T-helper 17 cell (primary cell): ENCODE measurements at regions not wholly inside any gene's neighbourhood (a gene's known extent, or its start where the extent isn't known, plus 50 kb on each side); places are given as distances from the start of the nearest gene placed in this dataset.

Source experiments
- ATAC-seq: fragments of 150-1000 bp; cut with Tn5 transposase; 2 replicates; pipeline ENCODE4 v1.10.0; 2021; ENCODE audit warnings: mild to moderate bottlenecking, moderate library complexity
- DNase-seq, 3 donors: peaks; one replicate each; pipeline versions ENCODE4 v3.0.0 to v3.0.0-alpha.2; 2020 to 2021
- H3K9me3 ChIP-seq: one replicate; pipeline ENCODE4 v1.7.0; 2013; ENCODE audit warnings: low read length, mild to moderate bottlenecking; ENCODE audit not compliant: control insufficient read depth, poor library complexity, severe bottlenecking
- H3K27ac Mint-ChIP-seq: one replicate; pipeline ENCODE4 v1.8.0; 2022; ENCODE audit warnings: mild to moderate bottlenecking, moderate library complexity, mixed read lengths
- H3K27me3 Mint-ChIP-seq: one replicate; pipeline ENCODE4 v1.8.0; 2022; ENCODE audit warnings: mixed read lengths
- H3K36me3 Mint-ChIP-seq: one replicate; pipeline ENCODE4 v1.8.0; 2022; ENCODE audit warnings: low read depth, mixed read lengths
- H3K4me1 Mint-ChIP-seq: one replicate; pipeline ENCODE4 v1.8.0; 2022; ENCODE audit warnings: mild to moderate bottlenecking, mixed read lengths
- H3K4me3 Mint-ChIP-seq: one replicate; pipeline ENCODE4 v1.8.0; 2022; ENCODE audit warnings: mild to moderate bottlenecking, moderate library complexity, mixed read lengths

DNA sequence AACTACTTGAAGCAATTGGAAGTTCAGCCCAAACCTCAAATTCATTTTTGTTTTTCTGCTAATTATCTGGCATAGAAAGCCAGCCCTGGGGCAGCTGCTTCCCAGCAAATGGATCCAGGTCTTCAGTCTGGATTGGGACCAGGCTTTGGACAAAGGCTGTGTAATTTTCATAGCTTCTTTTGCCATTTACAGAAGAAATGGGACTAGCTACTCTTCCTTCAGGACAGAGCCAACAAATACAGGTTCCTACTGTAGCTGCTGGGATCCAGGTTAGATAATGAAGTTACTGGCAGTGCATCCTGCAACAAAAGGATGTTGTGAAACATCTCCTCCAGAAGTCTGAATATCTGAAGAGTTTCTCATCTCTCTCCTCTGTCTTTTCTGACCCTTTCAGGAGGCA is 171.5 kb upstream of the CAMK1G start:
- no peak overlapping the region for H3K27ac Mint-ChIP-seq
- no peak for ATAC-seq
- peaks cover 67% of the 10 kb centered on the region for H3K27me3 Mint-ChIP-seq
- DNase-seq = no peak
- no peak overlapping the region for H3K4me3 Mint-ChIP-seq
- peaks cover 2% of the 10 kb centered on the region for H3K4me1 Mint-ChIP-seq
- H3K9me3 ChIP-seq = no peaks in the 10 kb centered on the region
- peaks cover 4% of the 10 kb centered on the region for H3K36me3 Mint-ChIP-seq

DNA sequence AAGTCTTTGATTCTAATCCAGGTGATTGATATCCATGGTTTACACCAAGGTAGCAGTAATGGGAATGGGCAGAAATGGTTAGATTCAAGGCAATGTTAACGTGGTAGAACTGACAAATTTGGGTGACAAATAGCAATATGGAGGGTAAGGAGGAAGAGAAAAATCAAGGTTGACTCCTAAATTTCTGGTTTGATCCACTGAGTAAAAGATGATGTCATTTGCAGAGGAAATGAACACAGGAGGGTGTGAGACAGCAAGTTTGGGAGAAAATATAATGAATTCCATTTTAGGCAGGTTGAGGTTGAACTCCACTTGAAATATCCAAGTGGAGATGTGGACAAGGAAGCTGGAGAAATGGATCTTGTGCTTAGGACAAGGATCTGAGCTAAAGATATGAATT is 170.9 kb upstream of the CAMK1G start:
- Mint-ChIP-seq H3K4me3 (no peak overlapping the region), H3K27ac (no peak overlapping the region), H3K36me3 (peaks cover 4% of the 10 kb centered on the region), H3K27me3 (peaks cover 72% of the 10 kb centered on the region), H3K4me1 (peaks cover 2% of the 10 kb centered on the region)
- no peaks in the 10 kb centered on the region for H3K9me3 ChIP-seq
- ATAC-seq (no peak), DNase-seq (no peak)

DNA sequence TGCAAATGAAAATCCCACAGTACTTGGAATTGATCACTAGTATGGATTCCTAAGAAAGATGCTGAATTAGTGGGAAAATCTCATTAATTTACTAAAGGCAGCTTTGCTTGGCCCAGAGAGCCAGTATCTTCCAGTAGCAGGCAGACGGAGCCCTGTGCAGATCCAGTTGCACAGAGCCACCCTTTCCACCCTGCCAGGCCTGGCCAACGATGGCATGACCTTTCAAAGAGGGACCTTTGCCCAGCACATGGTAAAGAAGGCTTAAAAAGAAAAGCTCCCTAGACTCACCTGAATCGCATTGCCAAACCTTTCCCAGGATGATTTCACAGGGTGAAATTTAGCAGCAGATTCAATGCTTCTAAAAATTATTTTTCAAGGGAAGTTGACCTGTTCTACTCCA is 170.5 kb upstream of the CAMK1G start:
- H3K4me3 Mint-ChIP-seq = no peak overlapping the region
- ATAC-seq = no peak
- H3K36me3 Mint-ChIP-seq = peaks cover 4% of the 10 kb centered on the region
- H3K27me3 Mint-ChIP-seq = peaks cover 74% of the 10 kb centered on the region
- no peak for DNase-seq
- no peak overlapping the region for H3K27ac Mint-ChIP-seq
- no peaks in the 10 kb centered on the region for H3K9me3 ChIP-seq
- peaks cover 2% of the 10 kb centered on the region for H3K4me1 Mint-ChIP-seq

DNA sequence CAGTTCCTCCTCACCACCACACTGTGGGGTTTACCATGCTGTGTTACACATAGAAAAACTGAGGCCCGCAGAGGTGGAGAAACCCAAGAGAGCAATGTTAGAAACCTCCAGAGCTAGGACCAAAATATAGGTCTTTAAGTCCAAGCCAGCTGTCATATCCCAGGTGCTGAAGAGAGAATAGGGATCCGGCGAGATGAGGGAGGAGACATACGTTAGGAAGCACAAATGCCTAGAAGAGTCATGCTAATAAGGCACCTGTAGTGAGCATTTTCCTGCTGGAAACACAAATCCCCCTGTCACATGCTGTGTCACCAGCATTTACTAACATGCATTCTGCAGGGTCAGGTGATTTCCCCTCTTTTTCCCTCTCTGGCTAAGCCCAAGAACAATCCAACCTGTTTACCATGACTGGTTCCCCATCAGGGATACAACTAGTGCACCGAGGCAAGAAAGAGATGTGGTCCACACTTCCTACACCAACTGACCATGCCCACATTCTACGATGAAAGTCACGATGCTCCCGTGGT is 168.6 kb upstream of the CAMK1G start:
- no peak for DNase-seq
- Mint-ChIP-seq H3K27ac (no peak overlapping the region), H3K4me1 (peaks cover 2% of the 10 kb centered on the region), H3K27me3 (peaks cover 65% of the 10 kb centered on the region), H3K36me3 (peaks cover 4% of the 10 kb centered on the region), H3K4me3 (no peak overlapping the region)
- no peaks in the 10 kb centered on the region for H3K9me3 ChIP-seq
- no peak for ATAC-seq

DNA sequence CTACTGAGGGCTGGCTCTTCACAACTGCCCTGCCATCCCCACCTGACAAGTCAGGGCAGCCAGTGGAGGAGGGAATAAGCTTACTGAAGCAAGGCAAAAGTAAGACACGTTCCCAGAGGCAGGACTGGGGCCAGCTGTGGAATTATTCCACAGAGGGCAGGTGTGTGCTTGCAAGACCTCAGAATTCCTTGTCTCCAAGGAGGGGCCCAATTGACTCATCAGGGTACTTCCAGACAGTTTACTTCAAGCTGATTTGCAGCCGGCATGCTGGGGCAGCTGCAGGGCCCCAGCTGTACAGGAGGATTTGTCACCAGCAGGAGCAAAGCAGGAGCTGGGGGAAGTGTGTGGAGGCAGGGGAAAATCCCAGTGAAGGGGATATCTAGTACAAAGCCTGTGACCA is 167.5 kb upstream of the CAMK1G start:
- ATAC-seq (no peak), DNase-seq (no peak)
- Mint-ChIP-seq H3K36me3 (peaks cover 4% of the 10 kb centered on the region), H3K4me3 (no peak overlapping the region), H3K27me3 (peaks cover 64% of the 10 kb centered on the region), H3K4me1 (peaks cover 2% of the 10 kb centered on the region), H3K27ac (no peak overlapping the region)
- H3K9me3 ChIP-seq = no peaks in the 10 kb centered on the region

DNA sequence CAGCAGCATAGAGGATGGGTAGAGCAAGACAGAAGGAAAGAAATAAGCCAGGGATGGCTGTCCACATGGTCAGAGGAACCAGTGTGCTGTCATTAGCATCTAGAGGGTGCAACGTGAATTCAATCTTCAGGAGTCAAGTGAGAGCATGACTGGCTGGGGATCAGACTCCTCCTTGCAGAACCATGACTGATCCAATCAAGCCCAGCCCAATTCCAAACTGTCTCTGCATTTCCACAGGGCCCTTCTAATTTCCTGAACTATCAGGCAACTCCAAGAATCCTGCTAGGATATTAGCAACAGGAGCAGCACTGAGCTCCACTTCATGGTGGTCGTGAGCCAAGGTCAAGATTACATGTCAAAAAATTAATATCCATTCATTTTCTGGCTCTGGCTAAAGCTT is 166.8 kb upstream of the CAMK1G start:
- peaks cover 61% of the 10 kb centered on the region for H3K27me3 Mint-ChIP-seq
- no peak overlapping the region for H3K4me3 Mint-ChIP-seq
- H3K27ac Mint-ChIP-seq = no peak overlapping the region
- ATAC-seq = no peak
- H3K9me3 ChIP-seq = no peaks in the 10 kb centered on the region
- DNase-seq = no peak
- H3K36me3 Mint-ChIP-seq = peaks cover 2% of the 10 kb centered on the region
- no peaks in the 10 kb centered on the region for H3K4me1 Mint-ChIP-seq

DNA sequence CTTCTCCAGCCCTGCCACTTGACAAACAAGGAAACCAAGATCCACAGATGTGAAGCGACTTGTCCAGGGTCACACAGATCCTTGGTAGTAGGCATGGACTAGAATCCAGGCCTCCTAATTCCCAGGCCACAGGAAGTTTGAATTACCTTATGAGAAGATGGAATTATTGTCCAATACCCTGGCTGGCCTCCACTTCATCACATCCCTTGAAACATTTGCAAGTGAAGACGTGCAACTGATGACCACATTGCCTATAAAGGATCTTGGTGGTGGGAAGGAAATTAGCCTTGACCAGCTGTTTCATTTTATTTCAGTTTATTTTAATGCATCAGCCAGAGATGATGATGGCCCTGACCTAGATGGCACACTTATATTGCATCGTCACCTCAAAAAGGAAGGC is 165.8 kb upstream of the CAMK1G start:
- no peak for DNase-seq
- H3K4me3 Mint-ChIP-seq = no peak overlapping the region
- ATAC-seq = no peak
- peaks cover 62% of the 10 kb centered on the region for H3K27me3 Mint-ChIP-seq
- H3K27ac Mint-ChIP-seq = no peak overlapping the region
- no peaks in the 10 kb centered on the region for H3K4me1 Mint-ChIP-seq
- H3K36me3 Mint-ChIP-seq = no peaks in the 10 kb centered on the region
- H3K9me3 ChIP-seq = no peaks in the 10 kb centered on the region

DNA sequence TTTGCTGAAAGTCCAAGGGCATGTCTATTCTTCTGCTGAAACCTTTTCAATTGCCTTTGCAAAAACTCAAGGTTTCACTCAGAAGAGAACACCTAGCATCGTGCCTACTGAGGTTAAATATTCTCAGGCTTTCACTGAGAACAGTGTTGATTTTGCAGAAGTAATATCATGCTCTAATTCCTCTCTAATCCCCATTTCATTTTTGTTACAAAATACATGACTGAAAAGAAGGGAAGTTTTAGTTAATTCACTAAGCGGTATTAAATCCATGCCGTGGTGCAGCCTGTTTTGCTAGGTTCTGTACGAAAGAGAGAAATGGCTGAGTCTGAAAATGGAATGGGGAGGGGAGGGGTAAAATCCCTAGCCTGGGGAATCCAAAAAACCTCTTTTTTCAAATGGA is 163.2 kb upstream of the CAMK1G start:
- Mint-ChIP-seq H3K27ac (peak overlapping the region; percentile 43), H3K4me1 (no peaks in the 10 kb centered on the region), H3K27me3 (peaks cover 59% of the 10 kb centered on the region), H3K4me3 (no peak overlapping the region), H3K36me3 (no peaks in the 10 kb centered on the region)
- ATAC-seq (no peak), DNase-seq (no peak)
- no peaks in the 10 kb centered on the region for H3K9me3 ChIP-seq

DNA sequence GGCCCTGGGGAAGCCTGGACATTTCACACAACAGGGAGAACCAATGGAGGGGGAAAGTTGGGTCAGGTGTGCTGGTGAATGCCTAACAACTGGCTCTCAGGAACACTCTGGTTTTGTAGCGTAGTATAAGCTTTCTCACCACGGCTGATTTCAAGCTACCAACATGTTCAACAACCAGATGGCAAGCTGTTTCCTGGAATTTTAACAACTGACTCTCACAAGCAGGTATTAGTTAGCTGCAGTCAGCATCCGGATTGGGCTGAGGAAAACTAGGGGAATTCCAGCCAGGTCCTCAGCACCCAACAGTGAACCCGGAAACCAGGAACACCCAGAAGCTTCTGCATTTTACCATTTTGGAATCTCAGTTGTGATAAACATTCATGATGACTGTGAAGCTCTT is 162.3 kb upstream of the CAMK1G start:
- no peak for DNase-seq
- no peaks in the 10 kb centered on the region for H3K9me3 ChIP-seq
- peaks cover 61% of the 10 kb centered on the region for H3K27me3 Mint-ChIP-seq
- no peak overlapping the region for H3K4me3 Mint-ChIP-seq
- no peaks in the 10 kb centered on the region for H3K4me1 Mint-ChIP-seq
- no peak overlapping the region for H3K27ac Mint-ChIP-seq
- no peaks in the 10 kb centered on the region for H3K36me3 Mint-ChIP-seq
- no peak for ATAC-seq

DNA sequence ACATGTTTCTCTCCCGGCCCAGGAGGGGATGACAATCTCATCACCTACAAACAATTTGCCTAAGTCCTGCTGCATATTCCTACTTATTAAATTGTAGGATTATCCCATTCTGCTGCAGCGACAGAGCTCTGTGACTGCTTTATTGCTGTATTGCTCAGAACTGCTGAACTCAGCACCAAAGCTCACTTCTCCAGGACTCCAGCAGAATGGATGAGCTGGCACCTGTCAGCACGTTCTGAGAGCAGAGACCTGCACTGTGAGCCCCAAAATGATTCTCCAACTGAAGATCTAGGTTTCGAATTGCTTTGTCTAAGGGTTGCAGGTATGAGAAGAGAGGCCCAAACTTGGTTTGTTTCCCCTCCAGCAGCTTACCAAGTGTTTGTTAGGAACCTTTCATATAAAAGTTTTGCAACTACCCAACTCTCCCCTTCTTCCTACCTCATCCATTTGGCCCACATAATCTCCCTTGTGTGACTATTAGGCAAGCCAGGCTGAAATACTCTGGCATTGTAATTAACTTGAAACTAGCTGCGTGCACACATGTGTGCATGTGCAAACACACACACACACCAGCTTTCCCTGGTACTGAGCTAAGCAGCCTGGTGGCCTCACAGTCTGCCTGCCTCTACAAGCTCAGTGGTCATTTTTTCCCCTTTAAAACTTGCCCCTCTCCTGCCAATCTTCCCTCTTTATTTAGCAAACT is 161.4 kb upstream of the CAMK1G start:
- no peak for DNase-seq
- no peak for ATAC-seq
- H3K9me3 ChIP-seq = no peaks in the 10 kb centered on the region
- Mint-ChIP-seq H3K27me3 (peaks cover 58% of the 10 kb centered on the region), H3K27ac (no peak overlapping the region), H3K4me3 (no peak overlapping the region), H3K36me3 (no peaks in the 10 kb centered on the region), H3K4me1 (peaks cover 2% of the 10 kb centered on the region)

DNA sequence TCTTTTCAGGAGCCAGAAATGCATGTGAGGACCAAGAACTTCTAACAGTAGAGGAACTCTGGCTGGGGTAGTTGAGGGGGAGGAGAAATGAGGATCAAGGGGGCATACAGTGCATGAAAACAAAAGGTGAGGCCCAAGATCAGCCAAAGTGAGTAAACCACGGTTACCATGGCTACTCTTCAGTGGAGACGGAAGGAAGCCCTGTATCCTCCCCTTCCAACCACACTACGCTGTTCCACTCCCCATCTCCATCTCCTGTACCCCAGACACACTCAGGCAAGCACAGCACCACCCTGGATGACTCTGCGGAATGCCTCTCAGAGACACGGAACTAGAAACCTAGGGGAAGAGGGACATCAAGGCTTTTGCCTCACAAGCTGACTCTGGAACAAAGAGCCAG is 157.6 kb upstream of the CAMK1G start:
- H3K9me3 ChIP-seq = no peaks in the 10 kb centered on the region
- H3K36me3 Mint-ChIP-seq = no peaks in the 10 kb centered on the region
- DNase-seq (no peak), ATAC-seq (no peak)
- H3K4me1 Mint-ChIP-seq = peaks cover 4% of the 10 kb centered on the region
- H3K27ac Mint-ChIP-seq = no peak overlapping the region
- peaks cover 82% of the 10 kb centered on the region for H3K27me3 Mint-ChIP-seq
- H3K4me3 Mint-ChIP-seq = no peak overlapping the region

DNA sequence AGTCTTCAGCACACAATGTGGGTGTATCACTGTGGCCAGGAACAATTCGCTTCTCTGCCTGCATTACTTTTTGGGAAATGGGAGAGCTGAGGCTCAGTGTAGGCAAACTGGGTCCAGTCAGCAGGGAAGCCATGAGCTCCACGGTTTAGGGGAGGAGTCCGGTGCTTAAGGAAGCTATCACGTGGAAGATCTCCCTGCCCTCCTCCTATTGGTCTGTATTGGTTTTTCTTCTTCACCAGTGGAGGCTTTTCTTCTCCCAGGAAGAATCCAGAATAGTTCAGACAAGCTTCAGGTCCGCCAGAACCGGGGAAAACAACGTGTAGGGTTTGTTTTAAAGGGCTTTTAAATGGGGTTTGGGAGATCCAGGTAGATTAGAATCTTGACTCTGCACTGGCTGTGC is 156.2 kb upstream of the CAMK1G start:
- no peaks in the 10 kb centered on the region for H3K9me3 ChIP-seq
- ATAC-seq = no peak
- DNase-seq = no peak
- peaks cover 84% of the 10 kb centered on the region for H3K27me3 Mint-ChIP-seq
- no peak overlapping the region for H3K4me3 Mint-ChIP-seq
- H3K36me3 Mint-ChIP-seq = no peaks in the 10 kb centered on the region
- no peak overlapping the region for H3K27ac Mint-ChIP-seq
- peaks cover 4% of the 10 kb centered on the region for H3K4me1 Mint-ChIP-seq

DNA sequence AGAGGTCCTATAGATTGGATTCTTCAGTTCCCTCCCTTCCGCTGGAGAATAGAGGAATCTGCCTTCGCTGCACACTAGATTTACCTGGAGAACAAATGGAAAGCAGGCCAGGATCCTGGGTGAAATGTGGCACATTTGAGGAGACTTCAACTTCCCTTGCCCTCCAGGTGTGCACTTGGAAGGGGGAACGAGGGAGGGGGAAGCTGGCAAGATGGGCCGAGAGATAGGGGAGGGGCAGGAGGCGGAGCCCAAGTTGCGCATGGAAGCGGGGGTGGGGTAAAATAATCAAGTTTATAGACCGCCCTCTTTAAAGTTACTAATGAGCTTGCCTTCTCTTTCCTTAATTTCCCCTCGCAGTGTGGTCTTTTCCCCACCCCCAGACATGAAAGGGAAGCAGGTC is 155.7 kb upstream of the CAMK1G start:
- Mint-ChIP-seq H3K36me3 (no peaks in the 10 kb centered on the region), H3K4me3 (no peak overlapping the region), H3K27ac (no peak overlapping the region), H3K4me1 (peaks cover 4% of the 10 kb centered on the region), H3K27me3 (peaks cover 79% of the 10 kb centered on the region)
- H3K9me3 ChIP-seq = no peaks in the 10 kb centered on the region
- ATAC-seq (no peak), DNase-seq (no peak)

DNA sequence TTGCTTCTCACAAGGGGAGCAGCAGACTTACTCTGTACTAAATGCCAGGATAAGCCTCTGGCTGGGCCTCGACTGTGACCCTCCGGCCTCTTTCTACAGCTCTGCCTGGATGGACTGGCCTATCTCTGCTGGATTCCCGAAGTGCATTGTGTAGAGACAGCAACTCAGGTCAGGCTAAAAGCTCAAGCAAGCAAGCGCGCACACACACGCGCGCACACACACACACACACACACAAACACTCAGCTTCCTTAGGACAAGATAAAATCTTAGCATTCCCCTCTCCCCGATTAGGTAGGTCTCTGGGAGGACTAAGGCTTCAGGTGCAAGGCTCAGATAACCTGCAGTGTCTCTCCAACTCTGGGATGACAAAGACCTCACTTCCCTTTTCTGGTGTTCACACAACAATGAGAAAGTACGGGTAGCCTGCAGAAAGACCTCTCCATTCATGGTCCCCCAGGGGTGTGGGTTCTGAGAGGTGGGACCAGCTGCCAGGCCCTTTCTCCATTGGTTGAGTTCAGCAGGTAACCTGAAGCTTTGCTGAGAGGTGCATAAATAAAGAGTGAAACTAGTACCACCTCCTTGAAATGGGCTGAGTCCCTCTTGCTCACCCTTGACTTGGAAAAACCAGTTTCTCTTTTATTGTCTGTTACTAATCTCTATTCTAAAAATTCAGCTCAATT is 155.1 kb upstream of the CAMK1G start:
- ATAC-seq = no peak
- no peak for DNase-seq
- H3K27ac Mint-ChIP-seq = no peak overlapping the region
- no peak overlapping the region for H3K4me3 Mint-ChIP-seq
- H3K9me3 ChIP-seq = no peaks in the 10 kb centered on the region
- H3K4me1 Mint-ChIP-seq = peaks cover 4% of the 10 kb centered on the region
- H3K36me3 Mint-ChIP-seq = no peaks in the 10 kb centered on the region
- peaks cover 73% of the 10 kb centered on the region for H3K27me3 Mint-ChIP-seq
